RWPE1 (cell line): ENCODE measurements at regions not wholly inside any gene's neighbourhood (a gene's known extent, or its start where the extent isn't known, plus 50 kb on each side); places are given as distances from the start of the nearest gene placed in this dataset.
A peak's percentile ranks its signal among the peaks of the same experiment; 100 is the strongest.

Experiments used
- CTCF ChIA-PET: fragments of 350-600 bp; sonication (Branson Sonifier 250); formaldehyde crosslinking; extraction: SDS; loops from one replicate; lab custom pipeline; 2021; lab: Yijun Ruan, JAX
- POLR2A ChIA-PET: fragments of 400-600 bp; formaldehyde crosslinking; extraction: SDS; loops from one replicate; lab custom pipeline; 2020; ENCODE audit warnings: antibody characterized with exemption; ENCODE audit not compliant: low non-redundant PET; lab: Yijun Ruan, JAX
- DNase-seq: peaks from one replicate; pipeline ENCODE4 v3.0.0; 2012; ENCODE audit warnings: low spot score
- H3K27ac ChIP-seq: fragments of 450-650 bp; 2 replicates; pipeline ENCODE4 v1.5.1; 2017
- TF ChIP-seq, protein P1 (sequence below): fragments of 450-650 bp; conservative IDR thresholded peaks from 2 replicates; pipeline ENCODE4 v1.5.1; 2017; ENCODE audit warnings: low read depth, mild to moderate bottlenecking

DNA sequence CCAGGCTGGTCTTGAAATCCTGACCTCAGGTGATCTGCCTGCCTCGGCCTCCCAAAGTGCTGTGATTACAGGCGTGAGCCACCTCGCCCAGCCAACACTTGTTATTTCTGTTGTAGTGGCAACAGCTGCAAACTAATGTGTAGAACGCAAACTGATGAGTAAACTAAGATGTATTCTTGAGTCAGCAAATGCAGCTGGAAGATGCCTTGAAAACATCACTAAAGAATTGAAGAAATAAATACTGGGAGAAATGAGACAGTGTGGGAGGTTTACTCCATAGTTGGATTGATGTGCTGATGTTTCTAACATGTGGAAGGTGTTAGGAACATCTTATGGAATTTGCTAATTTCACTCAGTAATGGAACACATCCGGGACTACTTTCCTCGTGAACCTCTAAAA lies 61.3 kb upstream of the KCNE2 start:
- DNase-seq, result no peak
- ChIA-PET CTCF (interaction anchor here (0.6 to 0.7 kb wide), 3 partner anchors 8 to 1100 kb away, joined by 3 to 4 read pairs (median 3); no protein-coding TSS in a partner anchor), POLR2A (no interaction called here)
- no peak overlapping the region for H3K27ac ChIP-seq
- TF ChIP-seq, protein P1, sequence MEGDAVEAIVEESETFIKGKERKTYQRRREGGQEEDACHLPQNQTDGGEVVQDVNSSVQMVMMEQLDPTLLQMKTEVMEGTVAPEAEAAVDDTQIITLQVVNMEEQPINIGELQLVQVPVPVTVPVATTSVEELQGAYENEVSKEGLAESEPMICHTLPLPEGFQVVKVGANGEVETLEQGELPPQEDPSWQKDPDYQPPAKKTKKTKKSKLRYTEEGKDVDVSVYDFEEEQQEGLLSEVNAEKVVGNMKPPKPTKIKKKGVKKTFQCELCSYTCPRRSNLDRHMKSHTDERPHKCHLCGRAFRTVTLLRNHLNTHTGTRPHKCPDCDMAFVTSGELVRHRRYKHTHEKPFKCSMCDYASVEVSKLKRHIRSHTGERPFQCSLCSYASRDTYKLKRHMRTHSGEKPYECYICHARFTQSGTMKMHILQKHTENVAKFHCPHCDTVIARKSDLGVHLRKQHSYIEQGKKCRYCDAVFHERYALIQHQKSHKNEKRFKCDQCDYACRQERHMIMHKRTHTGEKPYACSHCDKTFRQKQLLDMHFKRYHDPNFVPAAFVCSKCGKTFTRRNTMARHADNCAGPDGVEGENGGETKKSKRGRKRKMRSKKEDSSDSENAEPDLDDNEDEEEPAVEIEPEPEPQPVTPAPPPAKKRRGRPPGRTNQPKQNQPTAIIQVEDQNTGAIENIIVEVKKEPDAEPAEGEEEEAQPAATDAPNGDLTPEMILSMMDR, result no peak

DNA sequence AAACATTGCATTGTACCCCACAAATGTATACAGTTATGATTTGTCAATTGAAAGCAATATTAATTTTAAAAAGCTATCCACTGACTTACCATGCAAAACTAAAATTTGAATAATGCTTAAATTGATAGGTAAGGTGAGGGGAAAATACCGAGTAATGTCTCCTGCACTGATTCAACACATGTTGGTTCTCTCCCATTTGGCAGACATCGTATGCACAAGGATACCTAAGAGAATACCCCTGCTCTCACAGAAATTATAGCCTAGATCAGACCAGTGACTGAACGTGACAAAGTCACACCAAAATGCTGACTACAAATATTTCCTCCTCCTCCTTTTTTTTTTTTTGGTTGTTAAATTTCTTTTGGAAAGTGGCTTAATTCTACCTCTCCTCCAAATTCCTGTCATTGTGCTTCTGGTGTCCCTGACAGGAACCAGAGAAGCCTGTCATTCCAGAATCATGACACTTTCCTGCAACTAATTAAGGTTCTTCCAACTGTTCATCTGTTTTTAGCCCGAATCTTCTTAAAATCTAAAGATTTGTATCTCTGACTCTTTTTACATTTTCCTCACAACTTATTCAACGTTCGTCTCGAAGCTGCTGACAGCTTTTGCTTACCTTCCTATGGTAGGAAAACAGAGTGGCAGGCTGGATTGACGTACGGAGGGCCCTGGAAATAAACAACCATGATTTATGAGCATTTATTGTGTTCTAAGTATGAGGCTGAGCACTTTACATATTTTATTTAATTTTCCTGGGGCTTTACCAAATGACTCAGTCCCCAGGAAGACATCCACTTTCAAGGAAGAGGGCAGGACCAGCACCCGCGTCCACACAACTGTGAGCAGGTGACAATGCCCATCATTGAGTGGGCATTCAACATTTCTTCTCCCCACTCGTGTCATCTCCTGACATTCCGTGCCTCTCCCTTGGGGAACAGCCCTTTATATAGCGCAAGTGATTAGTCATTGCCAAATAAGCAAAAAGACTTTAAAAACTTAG lies 57.9 kb upstream of the KCNE2 start:
- POLR2A ChIA-PET, result no interaction called here
- DNase-seq, result no peak
- CTCF ChIA-PET, result no interaction called here
- H3K27ac ChIP-seq, result no peak overlapping the region
- TF ChIP-seq, protein P1, result no peak

DNA sequence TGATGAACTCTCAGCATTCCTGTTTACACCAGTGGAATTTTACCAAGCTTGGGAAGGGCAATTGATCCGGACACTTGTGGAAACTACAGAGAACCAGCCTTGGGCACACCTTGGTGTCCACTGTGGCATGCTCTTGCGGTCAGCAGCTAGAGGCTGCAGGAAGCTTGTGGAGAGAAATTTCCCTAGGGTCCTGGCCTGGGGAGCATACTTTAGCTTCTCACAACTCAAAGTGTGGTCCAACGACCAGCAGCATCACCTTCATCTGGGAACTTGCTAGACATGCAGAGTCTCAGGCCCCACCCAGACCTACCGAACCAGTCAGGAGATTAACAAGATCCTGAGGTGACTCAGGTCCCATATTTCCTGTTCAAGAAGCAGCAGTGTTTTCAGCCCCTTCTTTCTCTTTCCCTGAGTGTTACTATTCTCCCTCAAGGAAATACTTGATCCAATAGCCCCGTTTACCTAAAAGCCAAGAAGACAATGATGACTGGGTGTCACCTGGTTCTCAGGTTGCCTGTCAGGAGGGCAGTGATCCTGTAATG lies 55.7 kb upstream of the KCNE2 start:
- ChIA-PET CTCF (no interaction called here), POLR2A (no interaction called here)
- TF ChIP-seq, protein P1, result no peak
- H3K27ac ChIP-seq, result no peak overlapping the region
- DNase-seq, result no peak

DNA sequence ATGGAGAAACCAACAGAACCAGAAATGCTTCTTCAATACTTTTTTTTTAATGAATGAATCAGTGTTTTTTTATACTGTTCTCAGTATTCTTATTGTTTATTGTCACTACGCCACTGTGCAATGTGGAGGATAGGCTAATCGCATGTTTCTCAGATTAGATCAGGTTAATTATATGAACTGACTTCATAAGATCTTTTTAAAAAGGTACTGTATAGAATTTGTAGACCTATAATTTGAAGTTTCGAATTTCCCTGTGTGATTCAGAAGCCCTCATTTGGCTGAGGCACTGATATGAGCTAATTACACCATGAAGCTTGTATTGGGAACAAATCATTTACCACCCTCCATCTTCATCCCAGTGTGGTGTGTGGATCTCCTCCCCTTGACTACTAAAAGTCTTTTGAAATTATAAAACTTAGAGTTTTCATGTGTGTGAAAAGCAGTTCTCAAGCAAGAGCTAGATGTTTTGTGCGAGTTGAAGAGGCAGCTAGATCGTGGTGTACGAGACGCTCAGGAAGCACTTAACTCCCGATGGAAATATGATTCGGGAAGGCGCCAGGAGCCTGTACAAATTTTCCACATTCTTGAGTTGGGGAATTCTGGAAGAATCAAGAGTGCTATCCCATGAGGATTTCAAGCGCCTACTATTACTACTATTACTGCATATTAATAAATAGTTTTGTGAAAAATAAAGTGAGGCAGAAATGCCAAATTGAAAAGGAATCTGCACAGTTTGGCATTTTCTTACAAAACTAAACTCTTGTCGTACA lies 52.1 kb upstream of the KCNE2 start:
- ChIA-PET POLR2A (no interaction called here), CTCF (no interaction called here)
- H3K27ac ChIP-seq, result no peak overlapping the region
- DNase-seq, result no peak
- TF ChIP-seq, protein P1, result no peak

DNA sequence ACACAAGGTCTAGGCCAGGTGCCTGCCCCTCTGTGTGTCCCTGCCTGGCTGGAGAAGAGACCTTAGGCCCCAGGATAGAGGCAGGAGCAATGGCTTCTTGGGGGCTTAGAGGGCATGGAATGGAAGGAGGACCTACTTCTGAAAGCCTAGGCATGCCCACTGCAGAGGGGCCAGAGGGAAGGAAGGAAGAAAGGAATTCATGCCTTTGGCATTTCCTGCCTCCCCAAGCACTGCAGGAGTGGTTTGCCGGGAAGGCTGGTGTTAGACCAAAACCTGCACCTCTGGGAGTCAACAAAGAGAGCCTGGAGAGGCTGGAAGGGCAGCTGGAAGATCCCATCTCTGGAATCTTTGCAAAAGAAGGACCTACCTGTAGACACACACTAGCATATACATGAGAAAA lies 50.7 kb upstream of the KCNE2 start:
- TF ChIP-seq, protein P1, result no peak
- ChIA-PET CTCF (no interaction called here), POLR2A (interaction anchor here (0.7 kb wide), 1 partner anchor 296 kb away, joined by 3 read pairs; no protein-coding TSS in a partner anchor)
- DNase-seq, result peak; percentile 8
- no peak overlapping the region for H3K27ac ChIP-seq
